ENCODE measurements at regions not wholly inside any gene's neighbourhood (a gene's known extent, or its start where the extent isn't known, plus 50 kb on each side); places are given as distances from the start of the nearest gene placed in this dataset.
"Not testable (repeated sequence)": the region's sequence is repeated elsewhere in the genome, so short reads cannot be mapped to it uniquely, and the experiment has no call there.

DNA sequence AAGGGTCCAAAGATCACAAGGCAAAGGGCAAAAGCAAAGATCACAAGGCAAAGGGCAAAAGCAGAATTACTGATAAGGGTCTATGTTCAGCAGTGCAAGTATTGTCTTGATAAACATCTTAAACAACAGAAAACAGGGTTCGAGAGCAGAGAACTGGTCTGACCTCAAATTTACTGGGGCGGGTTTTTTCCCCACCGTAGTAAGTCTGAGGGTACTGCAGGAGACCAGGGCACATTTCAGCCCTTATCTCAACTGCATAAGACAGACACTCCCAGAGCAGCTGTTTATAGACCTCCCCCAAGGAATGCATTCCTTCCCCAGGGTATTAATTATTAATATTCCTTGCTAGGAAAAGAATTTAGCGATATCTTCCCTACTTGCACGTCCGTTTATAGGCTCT is 61.3 kb downstream of the ZNF860 start:
- H3K27ac ChIP-seq; H3K79me2 ChIP-seq; H3K4me3 ChIP-seq; H3K4me2 ChIP-seq; H2AFZ ChIP-seq; H3K27me3 ChIP-seq; H4K20me1 ChIP-seq (ENCODE audit: insufficient read depth, poor library complexity, severe bottlenecking); DNase-seq (ENCODE audit: low spot score); H3K36me3 ChIP-seq (replicated peaks; ENCODE audit: insufficient read depth, low read depth); H3K9me3 ChIP-seq (ENCODE audit: low read depth); H3K9me2 ChIP-seq (replicated peaks; ENCODE audit: insufficient read depth): not testable (repeated sequence)
- WGBS (ENCODE audit: low lambda C conversion rate, missing lambda C conversion rate), result 82% methylated on average over 6 of the region's 6 CpGs
- peaks cover 15% of the 10 kb centered on the region for H3K4me1 ChIP-seq (ENCODE audit: insufficient read depth)

DNA sequence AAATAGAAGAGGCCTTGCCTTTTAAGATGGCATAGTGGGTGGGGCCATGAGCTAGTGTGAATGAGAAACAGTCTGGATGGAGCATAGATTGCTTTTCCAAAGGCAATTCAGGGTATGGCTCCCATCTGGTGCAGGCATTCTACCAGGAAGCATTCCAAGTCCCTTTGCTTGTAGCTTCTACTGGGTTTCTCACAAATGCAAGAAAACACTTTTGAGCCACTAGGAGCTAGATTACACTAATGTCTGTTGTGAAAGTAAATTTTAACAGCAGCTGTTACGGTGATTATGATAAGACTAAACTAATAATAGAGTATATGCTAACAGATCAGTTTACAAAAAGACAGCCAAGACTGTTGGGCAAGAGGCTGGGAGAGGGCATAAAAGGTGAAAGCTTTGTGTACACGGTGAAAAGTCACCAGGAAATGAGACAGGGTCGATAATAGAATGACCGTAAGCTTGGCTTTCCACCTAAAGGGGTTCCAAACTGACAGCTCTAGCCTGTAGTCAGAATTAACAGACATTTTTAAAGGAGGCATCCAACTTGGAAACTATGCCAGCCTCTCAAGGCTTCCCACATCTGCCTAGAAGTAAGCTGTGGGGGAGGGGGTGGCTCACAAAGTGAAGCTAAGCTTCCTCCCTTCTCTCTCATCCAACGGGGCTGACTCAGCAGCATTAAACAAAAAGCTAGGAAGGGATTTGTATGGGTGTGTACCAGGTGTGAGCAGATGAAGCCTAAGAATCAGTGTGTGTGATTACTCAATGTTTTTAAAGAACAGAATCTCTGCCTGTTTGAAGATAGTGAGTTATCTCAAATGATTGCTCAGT is 61.1 kb upstream of the GPD1L start:
- H3K36me3 ChIP-seq (replicated peaks; ENCODE audit: insufficient read depth, low read depth), result no peaks in the 10 kb centered on the region
- TF ChIP-seq EZH2phosphoT487 (IDR thresholded peaks at IDR 0.05; ENCODE audit: low read depth, severe bottlenecking, unreplicated experiment) (no peak), EZH2 (IDR thresholded peaks at IDR 0.05; ENCODE audit: borderline replicate concordance) (no peak)
- TF ChIP-seq, protein P1, sequence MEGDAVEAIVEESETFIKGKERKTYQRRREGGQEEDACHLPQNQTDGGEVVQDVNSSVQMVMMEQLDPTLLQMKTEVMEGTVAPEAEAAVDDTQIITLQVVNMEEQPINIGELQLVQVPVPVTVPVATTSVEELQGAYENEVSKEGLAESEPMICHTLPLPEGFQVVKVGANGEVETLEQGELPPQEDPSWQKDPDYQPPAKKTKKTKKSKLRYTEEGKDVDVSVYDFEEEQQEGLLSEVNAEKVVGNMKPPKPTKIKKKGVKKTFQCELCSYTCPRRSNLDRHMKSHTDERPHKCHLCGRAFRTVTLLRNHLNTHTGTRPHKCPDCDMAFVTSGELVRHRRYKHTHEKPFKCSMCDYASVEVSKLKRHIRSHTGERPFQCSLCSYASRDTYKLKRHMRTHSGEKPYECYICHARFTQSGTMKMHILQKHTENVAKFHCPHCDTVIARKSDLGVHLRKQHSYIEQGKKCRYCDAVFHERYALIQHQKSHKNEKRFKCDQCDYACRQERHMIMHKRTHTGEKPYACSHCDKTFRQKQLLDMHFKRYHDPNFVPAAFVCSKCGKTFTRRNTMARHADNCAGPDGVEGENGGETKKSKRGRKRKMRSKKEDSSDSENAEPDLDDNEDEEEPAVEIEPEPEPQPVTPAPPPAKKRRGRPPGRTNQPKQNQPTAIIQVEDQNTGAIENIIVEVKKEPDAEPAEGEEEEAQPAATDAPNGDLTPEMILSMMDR (IDR thresholded peaks at IDR 0.05; ENCODE audit: poor library complexity), result no peak
- H3K9me2 ChIP-seq (replicated peaks; ENCODE audit: insufficient read depth), result no peaks in the 10 kb centered on the region
- H3K4me3 ChIP-seq, result no peak overlapping the region
- no peaks in the 10 kb centered on the region for H3K27me3 ChIP-seq
- peak overlapping the region; percentile 72 for H3K27ac ChIP-seq
- DNase-seq (ENCODE audit: low spot score), result peak; percentile 80
- peaks cover 15% of the 10 kb centered on the region for H3K4me1 ChIP-seq (ENCODE audit: insufficient read depth)
- peak overlapping the region; percentile 60 for H3K4me2 ChIP-seq
- H3K9me3 ChIP-seq (ENCODE audit: low read depth), result peaks cover 8% of the 10 kb centered on the region
- no peaks in the 10 kb centered on the region for H3K79me2 ChIP-seq
- H2AFZ ChIP-seq, result peak overlapping the region; percentile 2
- no peaks in the 10 kb centered on the region for H4K20me1 ChIP-seq (ENCODE audit: insufficient read depth, poor library complexity, severe bottlenecking)
- 12% methylated on average over 5 of the region's 5 CpGs for WGBS (ENCODE audit: low lambda C conversion rate, missing lambda C conversion rate)

DNA sequence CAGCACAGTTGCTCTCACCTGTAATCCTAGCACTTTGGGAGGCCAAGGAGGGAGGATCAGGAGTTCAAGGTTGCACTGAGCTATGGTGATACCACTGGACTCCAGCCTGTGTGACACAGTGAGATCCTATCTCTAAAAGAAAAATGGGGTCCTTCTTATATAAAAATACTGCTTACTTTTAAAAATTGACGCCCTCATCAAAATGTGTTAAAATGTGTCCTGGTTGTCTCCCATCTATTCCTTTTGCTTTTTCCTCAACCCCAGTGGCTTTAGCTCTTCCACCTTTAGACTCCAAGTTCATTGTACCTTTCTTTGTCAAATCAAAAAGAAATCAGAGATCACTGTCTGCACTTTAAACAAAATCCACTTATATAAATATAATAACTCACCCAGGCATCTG is 60.3 kb upstream of the GPD1L start:
- Histone ChIP-seq H3K27me3 (no peaks in the 10 kb centered on the region), H3K9me2 (replicated peaks; ENCODE audit: insufficient read depth) (no peaks in the 10 kb centered on the region), H3K4me3 (no peak overlapping the region), H4K20me1 (ENCODE audit: insufficient read depth, poor library complexity, severe bottlenecking) (no peaks in the 10 kb centered on the region), H3K27ac (peak overlapping the region; percentile 72), H3K79me2 (no peaks in the 10 kb centered on the region), H3K36me3 (replicated peaks; ENCODE audit: insufficient read depth, low read depth) (no peaks in the 10 kb centered on the region), H3K4me1 (ENCODE audit: insufficient read depth) (peaks cover 15% of the 10 kb centered on the region), H2AFZ (no peak overlapping the region), H3K4me2 (peak overlapping the region; percentile 60), H3K9me3 (ENCODE audit: low read depth) (peaks cover 8% of the 10 kb centered on the region)
- DNase-seq (ENCODE audit: low spot score), result no peak
- 100% methylated on average over 1 of the region's 1 CpG for WGBS (ENCODE audit: low lambda C conversion rate, missing lambda C conversion rate)
- TF ChIP-seq, protein P1 (IDR thresholded peaks at IDR 0.05; ENCODE audit: poor library complexity), result no peak
- no peak for TF ChIP-seq EZH2 (IDR thresholded peaks at IDR 0.05; ENCODE audit: borderline replicate concordance)
- no peak for TF ChIP-seq EZH2phosphoT487 (IDR thresholded peaks at IDR 0.05; ENCODE audit: low read depth, severe bottlenecking, unreplicated experiment)

DNA sequence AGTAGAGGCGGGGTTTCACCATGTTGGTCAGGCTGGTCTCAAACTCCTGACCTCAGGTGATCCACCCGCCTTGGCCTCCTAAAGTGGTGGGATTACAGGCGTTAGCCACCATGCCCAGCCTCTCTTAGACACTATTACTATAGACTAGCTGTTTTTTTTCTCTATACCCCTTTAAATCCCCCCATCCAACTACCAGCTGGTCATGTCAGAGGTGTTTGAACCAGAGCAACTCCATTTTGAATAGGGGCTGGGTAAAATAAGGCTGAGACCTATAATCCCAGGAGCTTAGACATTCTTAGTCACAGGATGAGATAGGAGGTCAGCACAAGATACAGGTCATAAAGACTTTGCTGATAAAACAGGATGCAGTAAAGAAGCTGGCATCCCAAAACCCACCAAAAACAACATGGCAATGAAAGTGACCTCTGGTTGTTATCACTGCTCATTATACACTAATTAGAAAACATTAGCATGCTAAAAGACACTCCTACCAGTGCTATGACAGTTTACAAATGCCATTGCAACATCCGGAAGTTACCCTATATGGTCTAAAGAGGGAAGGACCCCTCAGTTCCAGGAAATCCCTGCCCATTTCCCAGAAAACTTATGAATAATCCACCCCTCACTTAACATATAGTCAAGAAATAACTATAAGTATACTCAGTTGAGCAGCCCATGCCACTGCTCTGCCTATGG is 57.8 kb upstream of the GPD1L start:
- Histone ChIP-seq H2AFZ (no peak overlapping the region), H3K9me2 (replicated peaks; ENCODE audit: insufficient read depth) (no peaks in the 10 kb centered on the region), H3K27me3 (no peaks in the 10 kb centered on the region), H3K79me2 (no peaks in the 10 kb centered on the region), H3K4me1 (ENCODE audit: insufficient read depth) (peaks cover 15% of the 10 kb centered on the region), H4K20me1 (ENCODE audit: insufficient read depth, poor library complexity, severe bottlenecking) (no peaks in the 10 kb centered on the region), H3K27ac (no peak overlapping the region), H3K9me3 (ENCODE audit: low read depth) (no peaks in the 10 kb centered on the region), H3K4me2 (no peak overlapping the region), H3K4me3 (no peak overlapping the region), H3K36me3 (replicated peaks; ENCODE audit: insufficient read depth, low read depth) (no peaks in the 10 kb centered on the region)
- TF ChIP-seq EZH2 (IDR thresholded peaks at IDR 0.05; ENCODE audit: borderline replicate concordance) (no peak), EZH2phosphoT487 (IDR thresholded peaks at IDR 0.05; ENCODE audit: low read depth, severe bottlenecking, unreplicated experiment) (no peak)
- TF ChIP-seq, protein P1 (IDR thresholded peaks at IDR 0.05; ENCODE audit: poor library complexity), result no peak
- DNase-seq (ENCODE audit: low spot score), result no peak
- WGBS (ENCODE audit: low lambda C conversion rate, missing lambda C conversion rate), result 87% methylated on average over 4 of the region's 4 CpGs

All from hepatocyte (in vitro differentiated cells).